Lung (tissue), 11 donors: ENCODE measurements at regions not wholly inside any gene's neighbourhood (a gene's known extent, or its start where the extent isn't known, plus 50 kb on each side); places are given as distances from the start of the nearest gene placed in this dataset.
"Not testable (repeated sequence)": the region's sequence is repeated elsewhere in the genome, so short reads cannot be mapped to it uniquely, and the experiment has no call there.

Experiments used
- ATAC-seq: fragments of 200-7000 bp; cut with Tn5 transposase; one replicate; pipeline ENCODE4 v1.9.1; 2020; ENCODE audit warnings: moderate number of reproducible peaks; ENCODE audit not compliant: insufficient read depth, low FRiP score
- DNase-seq, 3 donors: peaks; one replicate each; pipeline ENCODE4 v3.0.0-alpha.2; 2013 to 2017
- H3K27ac ChIP-seq, 2 donors: one replicate each; pipeline ENCODE4 v1.5.1; 2013; ENCODE audit warnings: mild to moderate bottlenecking in 2 of 2, moderate library complexity in 2 of 2, control low read depth in 1 of 2, inconsistent platforms in 1 of 2, low read depth in 1 of 2, low read length in 1 of 2
- H3K27me3 ChIP-seq, 3 donors: one replicate each; pipeline ENCODE4 v1.5.1; 2013; ENCODE audit warnings: low read length in 2 of 3; ENCODE audit not compliant: control insufficient read depth in 3 of 3, insufficient read depth in 3 of 3
- H3K36me3 ChIP-seq, 4 donors: one replicate each; pipeline ENCODE4 v1.5.1; 2013; ENCODE audit warnings: low read length in 4 of 4, mild to moderate bottlenecking in 1 of 4, moderate library complexity in 1 of 4; ENCODE audit not compliant: control insufficient read depth in 4 of 4, insufficient read depth in 4 of 4
- H3K4me1 ChIP-seq, 5 donors: one replicate each; pipeline ENCODE4 v1.5.1; 2013; ENCODE audit warnings: low read length in 5 of 5, mild to moderate bottlenecking in 2 of 5, moderate library complexity in 1 of 5; ENCODE audit not compliant: control insufficient read depth in 5 of 5, insufficient read depth in 5 of 5
- H3K4me3 ChIP-seq: one replicate; pipeline ENCODE4 v1.5.1; 2013; ENCODE audit warnings: mild to moderate bottlenecking, control low read depth, moderate library complexity
- H3K9ac ChIP-seq, 2 donors: one replicate each; pipeline ENCODE4 v1.5.1; 2013; ENCODE audit warnings: low read length in 2 of 2, control low read depth in 1 of 2; ENCODE audit not compliant: insufficient read depth in 1 of 2
- H3K9me3 ChIP-seq, 4 donors: one replicate each; pipeline ENCODE4 v1.5.1; 2013; ENCODE audit warnings: low read length in 3 of 4, mild to moderate bottlenecking in 1 of 4, moderate library complexity in 1 of 4; ENCODE audit not compliant: control insufficient read depth in 4 of 4, insufficient read depth in 3 of 4
- WGBS, 2 donors: extraction: QIAGEN DNeasy Blood & Tissue Kit; methylation state at CpG; one replicate each; pipeline ENCODE4 v1.1.7; 2013; 5-methylcytosine and 5-hydroxymethylcytosine counted together
- TF ChIP-seq, protein P1 (sequence below): IDR thresholded peaks from 2 replicates; pipeline ENCODE4 v1.5.1; 2012; ENCODE audit warnings: mild to moderate bottlenecking; ENCODE audit errors: control extremely low read depth, extremely low read depth
- donor health status: control.
- donor health status: control.
- donor health status: Bipolar disorder and iron deficiency.
- donor health status: healthy.
- donor health status: DM: yes; HTN: yes; CAD: no.

- Histone ChIP-seq H3K36me3 (no peaks in the 10 kb centered on the region), H3K9ac (no peak overlapping the region), H3K4me3 (no peak overlapping the region), H3K27me3 (peaks cover 0 to 28% (median 0%) of the 10 kb centered on the region in 3 donors), H3K9me3 (peaks cover 0 to 3% (median 0%) of the 10 kb centered on the region in 4 donors), H3K4me1 (peaks cover 0 to 5% (median 0%) of the 10 kb centered on the region in 5 donors), H3K27ac (no peak overlapping the region)
- TF ChIP-seq, protein P1, sequence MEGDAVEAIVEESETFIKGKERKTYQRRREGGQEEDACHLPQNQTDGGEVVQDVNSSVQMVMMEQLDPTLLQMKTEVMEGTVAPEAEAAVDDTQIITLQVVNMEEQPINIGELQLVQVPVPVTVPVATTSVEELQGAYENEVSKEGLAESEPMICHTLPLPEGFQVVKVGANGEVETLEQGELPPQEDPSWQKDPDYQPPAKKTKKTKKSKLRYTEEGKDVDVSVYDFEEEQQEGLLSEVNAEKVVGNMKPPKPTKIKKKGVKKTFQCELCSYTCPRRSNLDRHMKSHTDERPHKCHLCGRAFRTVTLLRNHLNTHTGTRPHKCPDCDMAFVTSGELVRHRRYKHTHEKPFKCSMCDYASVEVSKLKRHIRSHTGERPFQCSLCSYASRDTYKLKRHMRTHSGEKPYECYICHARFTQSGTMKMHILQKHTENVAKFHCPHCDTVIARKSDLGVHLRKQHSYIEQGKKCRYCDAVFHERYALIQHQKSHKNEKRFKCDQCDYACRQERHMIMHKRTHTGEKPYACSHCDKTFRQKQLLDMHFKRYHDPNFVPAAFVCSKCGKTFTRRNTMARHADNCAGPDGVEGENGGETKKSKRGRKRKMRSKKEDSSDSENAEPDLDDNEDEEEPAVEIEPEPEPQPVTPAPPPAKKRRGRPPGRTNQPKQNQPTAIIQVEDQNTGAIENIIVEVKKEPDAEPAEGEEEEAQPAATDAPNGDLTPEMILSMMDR, result no peak
- ATAC-seq (peak; percentile 41), DNase-seq (peak in 2 of 3 donors; percentile 8 to 47)
- WGBS, 2 donors, result 6 to 12% methylated on average over 15 of the region's 15 CpGs
These were observed 215.9 kb downstream of the RAB11FIP2 start for GRCh38 chr10:117830787-117831212.

DNA sequence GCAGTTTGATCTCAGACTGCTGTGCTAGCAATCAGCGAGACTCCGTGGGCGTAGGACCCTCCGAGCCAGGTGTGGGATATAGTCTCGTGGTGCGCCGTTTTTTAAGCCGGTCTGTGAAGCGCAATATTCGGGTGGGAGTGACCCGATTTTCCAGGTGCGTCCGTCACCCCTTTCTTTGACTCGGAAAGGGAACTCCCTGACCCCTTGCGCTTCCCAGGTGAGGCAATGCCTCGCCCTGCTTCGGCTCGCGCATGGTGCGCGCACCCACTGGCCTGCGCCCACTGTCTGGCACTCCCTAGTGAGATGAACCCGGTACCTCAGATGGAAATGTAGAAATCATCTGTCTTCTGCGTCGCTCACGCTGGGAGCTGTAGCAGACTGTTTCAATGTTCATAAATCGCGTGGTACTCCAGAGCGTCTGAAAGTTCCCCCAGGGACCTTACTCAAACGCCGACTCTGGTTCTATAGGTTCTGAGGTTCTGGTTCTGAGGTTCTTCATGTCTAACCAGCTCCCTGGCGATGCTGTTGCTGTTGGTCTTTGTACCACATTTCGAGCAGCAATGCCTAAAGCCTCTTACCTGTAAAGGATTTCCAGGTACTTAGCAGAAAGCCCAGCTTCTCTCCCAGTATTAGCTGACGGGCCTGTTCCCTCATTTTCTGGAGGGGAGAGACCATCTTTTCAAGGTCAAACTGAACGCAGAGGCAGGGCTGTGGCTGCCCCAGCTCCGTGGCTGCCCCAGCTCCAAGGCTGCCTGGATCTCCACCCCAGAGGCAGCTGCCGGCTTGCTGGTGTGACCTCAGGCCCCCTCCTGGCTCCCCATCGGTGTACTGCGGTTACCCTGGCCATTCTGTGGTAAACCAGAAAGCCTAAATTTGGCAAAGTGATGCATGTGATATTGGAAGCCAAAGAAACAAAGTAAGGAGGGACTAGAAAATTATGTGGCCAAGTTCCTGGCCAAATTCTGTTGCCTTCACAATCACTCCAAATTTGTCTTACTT lies 207.9 kb downstream of the RAB11FIP2 start:
- WGBS, 2 donors, result 43 to 54% methylated on average over 29 to 35 of the region's 39 CpGs
- DNase-seq, ATAC-seq, H3K9me3 ChIP-seq, H3K9ac ChIP-seq, H3K27ac ChIP-seq, H3K4me1 ChIP-seq, H3K4me3 ChIP-seq, H3K27me3 ChIP-seq, H3K36me3 ChIP-seq: not testable (repeated sequence)

DNA sequence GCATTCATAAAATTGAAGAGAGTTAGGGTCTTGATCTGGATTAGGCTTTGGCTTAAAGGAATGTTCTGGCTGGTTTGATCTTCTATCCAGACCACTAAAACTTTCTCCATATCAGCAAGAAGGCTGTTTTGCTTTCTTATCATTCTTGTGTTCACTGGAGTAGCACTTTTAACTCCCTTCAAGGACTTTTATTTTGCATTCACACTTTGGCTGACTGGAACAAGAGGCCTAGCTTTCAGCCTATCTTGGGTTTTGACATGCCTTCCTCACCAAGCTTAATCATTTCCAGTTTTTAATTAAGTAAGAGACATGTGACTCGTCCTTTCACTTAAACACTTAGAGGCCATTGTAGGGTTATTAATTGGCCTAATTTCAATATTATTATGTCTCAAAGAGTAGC lies 190.3 kb downstream of the RAB11FIP2 start:
- peak in 1 of 3 donors; percentile 11 for DNase-seq
- H3K9me3 ChIP-seq, ATAC-seq, H3K4me3 ChIP-seq, H3K9ac ChIP-seq, H3K36me3 ChIP-seq, H3K4me1 ChIP-seq, H3K27me3 ChIP-seq, H3K27ac ChIP-seq: not testable (repeated sequence)
- 55 to 78% methylated on average over 1 of the region's 1 CpG for WGBS, 2 donors

GRCh38 chr10:117860135-117860534 lies 186.6 kb downstream of the RAB11FIP2 start:
- H3K9me3 ChIP-seq, result peaks cover 0 to 5% (median 2%) of the 10 kb centered on the region in 4 donors
- no peak for ATAC-seq
- H3K36me3 ChIP-seq, result no peaks in the 10 kb centered on the region
- no peak overlapping the region for H3K4me3 ChIP-seq
- no peak overlapping the region for H3K9ac ChIP-seq
- WGBS, 2 donors, result 86 to 96% methylated on average over 5 of the region's 5 CpGs
- no peak for DNase-seq
- no peak overlapping the region for H3K27ac ChIP-seq
- peaks cover 0 to 3% (median 0%) of the 10 kb centered on the region in 3 donors for H3K27me3 ChIP-seq
- H3K4me1 ChIP-seq, result no peaks in the 10 kb centered on the region
- TF ChIP-seq, protein P1, result no peak
